ENCODE measurements at regions not wholly inside any gene's neighbourhood (a gene's known extent, or its start where the extent isn't known, plus 50 kb on each side); places are given as distances from the start of the nearest gene placed in this dataset.
A peak's percentile ranks its signal among the peaks of the same experiment; 100 is the strongest.

- Mint-ChIP-seq H3K9me3 (no peaks in the 10 kb centered on the region), H3K4me3 (no peak overlapping the region), H3K4me1 (peaks cover 52% of the 10 kb centered on the region), H3K27ac (ENCODE audit: low read depth) (no peak overlapping the region), H3K27me3 (no peaks in the 10 kb centered on the region), H3K36me3 (ENCODE audit: insufficient read depth) (peaks cover 5% of the 10 kb centered on the region)
- DNase-seq (ENCODE audit: low spot score in 2 of 2) = no peak
- no peak for ATAC-seq (replicated peaks; ENCODE audit: extremely low read depth, poor library complexity, severe bottlenecking)
Measured at GRCh38 chr14:89489761-89490437, 72.9 kb upstream of the FOXN3 start.

DNA sequence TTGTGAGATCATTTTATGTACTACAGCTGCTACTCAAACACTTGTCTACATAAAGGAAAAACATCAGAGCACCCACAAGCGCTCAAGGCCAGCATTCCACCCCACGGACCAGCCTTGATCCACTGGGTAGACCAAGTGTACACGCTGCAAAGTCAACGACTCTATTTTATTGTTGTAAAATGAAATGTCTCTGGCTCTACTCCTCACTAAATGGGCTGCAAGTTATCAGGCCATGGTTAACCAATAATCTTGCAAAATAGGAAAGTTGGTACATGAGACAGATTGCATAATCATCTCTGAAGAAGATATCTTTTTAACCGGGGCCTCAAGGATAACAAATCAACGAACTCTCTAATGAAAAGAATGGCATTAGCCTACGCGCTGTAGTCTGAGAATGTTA, 69.9 kb upstream of the FOXN3 start:
- no peaks in the 10 kb centered on the region for H3K27me3 Mint-ChIP-seq
- no peak for DNase-seq (ENCODE audit: low spot score in 2 of 2)
- no peak for ATAC-seq (replicated peaks; ENCODE audit: extremely low read depth, poor library complexity, severe bottlenecking)

GRCh38 chr14:89486505-89486904, 69.5 kb upstream of the FOXN3 start:
- DNase-seq (ENCODE audit: low spot score in 2 of 2) (no peak), ATAC-seq (replicated peaks; ENCODE audit: extremely low read depth, poor library complexity, severe bottlenecking) (no peak)
- Mint-ChIP-seq H3K9me3 (no peaks in the 10 kb centered on the region), H3K36me3 (ENCODE audit: insufficient read depth) (peaks cover 8% of the 10 kb centered on the region), H3K4me1 (peaks cover 37% of the 10 kb centered on the region), H3K4me3 (no peak overlapping the region), H3K27me3 (no peaks in the 10 kb centered on the region), H3K27ac (ENCODE audit: low read depth) (no peak overlapping the region)

More for the DNA sequence above, 69.9 kb upstream of the FOXN3 start:
- Mint-ChIP-seq H3K9me3 (no peaks in the 10 kb centered on the region), H3K36me3 (ENCODE audit: insufficient read depth) (peaks cover 8% of the 10 kb centered on the region), H3K4me1 (peaks cover 37% of the 10 kb centered on the region), H3K4me3 (no peak overlapping the region), H3K27ac (ENCODE audit: low read depth) (no peak overlapping the region)

DNA sequence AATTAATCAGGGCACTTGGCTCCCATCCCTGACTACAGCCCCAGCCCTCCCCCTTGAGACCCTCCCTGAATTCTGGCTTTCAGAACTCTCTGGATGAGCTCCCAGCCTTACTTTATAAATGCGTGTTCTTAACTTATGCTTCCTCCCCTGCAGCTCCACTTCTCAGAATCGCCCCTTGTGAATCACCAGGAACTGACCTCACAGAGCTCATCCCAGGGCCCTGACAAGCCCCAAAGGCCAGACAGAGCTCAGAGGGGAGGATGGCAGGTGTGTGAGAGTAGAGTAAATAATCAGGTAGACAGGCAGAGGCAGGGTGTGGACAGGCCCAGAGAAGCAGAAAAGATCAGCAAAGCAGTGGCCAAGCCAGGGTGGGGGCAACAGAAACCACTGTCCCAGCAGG, 68.2 kb upstream of the FOXN3 start:
- DNase-seq (ENCODE audit: low spot score in 2 of 2) (no peak), ATAC-seq (replicated peaks; ENCODE audit: extremely low read depth, poor library complexity, severe bottlenecking) (no peak)
- Mint-ChIP-seq H3K4me3 (no peak overlapping the region), H3K36me3 (ENCODE audit: insufficient read depth) (peaks cover 7% of the 10 kb centered on the region), H3K27me3 (no peaks in the 10 kb centered on the region), H3K4me1 (peaks cover 32% of the 10 kb centered on the region), H3K9me3 (no peaks in the 10 kb centered on the region), H3K27ac (ENCODE audit: low read depth) (peak overlapping the region; percentile 71)

GRCh38 chr14:89484051-89484844, 67.2 kb upstream of the FOXN3 start:
- H3K27ac Mint-ChIP-seq (ENCODE audit: low read depth) = peak overlapping the region; percentile 22

GRCh38 chr14:89481196-89481595, 64.2 kb upstream of the FOXN3 start:
- H3K27ac Mint-ChIP-seq (ENCODE audit: low read depth) = no peak overlapping the region
- ATAC-seq (replicated peaks; ENCODE audit: extremely low read depth, poor library complexity, severe bottlenecking) = no peak

More at GRCh38 chr14:89484051-89484844, 67.2 kb upstream of the FOXN3 start:
- DNase-seq (ENCODE audit: low spot score in 2 of 2) = no peak
- H3K4me3 Mint-ChIP-seq = no peak overlapping the region
- H3K27me3 Mint-ChIP-seq = no peaks in the 10 kb centered on the region
- ATAC-seq (replicated peaks; ENCODE audit: extremely low read depth, poor library complexity, severe bottlenecking) = no peak
- peaks cover 7% of the 10 kb centered on the region for H3K36me3 Mint-ChIP-seq (ENCODE audit: insufficient read depth)
- peaks cover 32% of the 10 kb centered on the region for H3K4me1 Mint-ChIP-seq
- H3K9me3 Mint-ChIP-seq = no peaks in the 10 kb centered on the region

GRCh38 chr14:89480278-89480677, 63.2 kb upstream of the FOXN3 start:
- DNase-seq (ENCODE audit: low spot score in 2 of 2) = no peak
- Mint-ChIP-seq H3K4me1 (peaks cover 28% of the 10 kb centered on the region), H3K27ac (ENCODE audit: low read depth) (no peak overlapping the region), H3K9me3 (no peaks in the 10 kb centered on the region), H3K36me3 (ENCODE audit: insufficient read depth) (peaks cover 4% of the 10 kb centered on the region), H3K27me3 (no peaks in the 10 kb centered on the region), H3K4me3 (no peak overlapping the region)
- no peak for ATAC-seq (replicated peaks; ENCODE audit: extremely low read depth, poor library complexity, severe bottlenecking)

More at GRCh38 chr14:89481196-89481595, 64.2 kb upstream of the FOXN3 start:
- no peak for DNase-seq (ENCODE audit: low spot score in 2 of 2)
- Mint-ChIP-seq H3K36me3 (ENCODE audit: insufficient read depth) (peaks cover 7% of the 10 kb centered on the region), H3K9me3 (no peaks in the 10 kb centered on the region), H3K4me3 (no peak overlapping the region), H3K27me3 (no peaks in the 10 kb centered on the region), H3K4me1 (peaks cover 30% of the 10 kb centered on the region)

GRCh38 chr14:89479802-89480201, 62.8 kb upstream of the FOXN3 start:
- ATAC-seq (replicated peaks; ENCODE audit: extremely low read depth, poor library complexity, severe bottlenecking) = no peak
- Mint-ChIP-seq H3K4me3 (no peak overlapping the region), H3K27ac (ENCODE audit: low read depth) (no peak overlapping the region), H3K27me3 (no peaks in the 10 kb centered on the region), H3K36me3 (ENCODE audit: insufficient read depth) (peaks cover 4% of the 10 kb centered on the region), H3K9me3 (no peaks in the 10 kb centered on the region), H3K4me1 (peaks cover 25% of the 10 kb centered on the region)
- no peak for DNase-seq (ENCODE audit: low spot score in 2 of 2)

DNA sequence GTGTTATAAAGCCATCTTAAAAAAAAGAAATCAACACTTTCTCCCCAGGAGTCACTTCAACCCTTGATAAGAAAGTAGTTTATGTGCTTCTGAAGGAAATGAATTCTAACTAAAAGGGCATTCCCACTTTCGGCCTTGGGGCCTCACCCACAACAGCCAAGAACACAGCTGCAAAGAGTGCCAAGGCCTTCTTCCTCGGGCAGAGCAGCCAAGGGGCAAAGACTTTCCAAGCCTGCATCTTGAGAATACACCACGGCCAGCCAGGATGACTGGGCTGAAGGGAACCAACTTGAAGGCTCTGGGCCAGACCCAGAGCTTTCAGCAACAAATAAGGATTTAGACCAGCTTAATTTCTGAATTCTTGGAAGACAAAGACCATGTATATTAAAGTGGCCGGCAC, 60.4 kb upstream of the FOXN3 start:
- ATAC-seq (replicated peaks; ENCODE audit: extremely low read depth, poor library complexity, severe bottlenecking) (no peak), DNase-seq (ENCODE audit: low spot score in 2 of 2) (no peak)
- Mint-ChIP-seq H3K27me3 (no peaks in the 10 kb centered on the region), H3K9me3 (no peaks in the 10 kb centered on the region), H3K36me3 (ENCODE audit: insufficient read depth) (peaks cover 4% of the 10 kb centered on the region), H3K4me1 (peaks cover 25% of the 10 kb centered on the region), H3K4me3 (no peak overlapping the region), H3K27ac (ENCODE audit: low read depth) (no peak overlapping the region)

- Mint-ChIP-seq H3K4me3 (no peak overlapping the region), H3K4me1 (peaks cover 25% of the 10 kb centered on the region), H3K27me3 (no peaks in the 10 kb centered on the region), H3K9me3 (no peaks in the 10 kb centered on the region), H3K36me3 (ENCODE audit: insufficient read depth) (peaks cover 6% of the 10 kb centered on the region), H3K27ac (ENCODE audit: low read depth) (peak overlapping the region; percentile 3)
- DNase-seq (ENCODE audit: low spot score in 2 of 2) (no peak), ATAC-seq (replicated peaks; ENCODE audit: extremely low read depth, poor library complexity, severe bottlenecking) (no peak)
Measured at GRCh38 chr14:89476354-89476896, 59.4 kb upstream of the FOXN3 start.

DNA sequence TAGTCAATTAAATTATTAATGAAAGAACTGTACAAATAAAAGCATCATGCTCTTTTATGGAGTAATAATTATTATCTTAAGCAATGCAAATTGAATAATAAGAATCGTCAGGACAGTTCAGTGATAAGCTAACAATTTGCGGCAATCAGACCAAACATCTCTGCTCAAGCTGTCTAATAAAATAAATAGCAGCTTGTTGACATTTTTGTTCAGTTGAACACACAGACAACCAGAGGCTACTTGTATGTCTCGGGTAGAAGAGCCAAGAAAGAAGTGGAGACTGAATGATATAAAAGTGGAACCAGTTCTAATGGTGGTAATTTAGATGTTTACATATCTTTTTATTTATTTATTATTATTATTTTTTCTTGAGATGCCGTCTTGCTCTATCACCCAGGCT, 57.4 kb upstream of the FOXN3 start:
- Mint-ChIP-seq H3K27ac (ENCODE audit: low read depth) (no peak overlapping the region), H3K36me3 (ENCODE audit: insufficient read depth) (peaks cover 4% of the 10 kb centered on the region), H3K27me3 (no peaks in the 10 kb centered on the region), H3K4me3 (no peak overlapping the region), H3K4me1 (peaks cover 37% of the 10 kb centered on the region), H3K9me3 (no peaks in the 10 kb centered on the region)
- DNase-seq (ENCODE audit: low spot score in 2 of 2) = no peak
- no peak for ATAC-seq (replicated peaks; ENCODE audit: extremely low read depth, poor library complexity, severe bottlenecking)

GRCh38 chr14:89473989-89474388, 57.0 kb upstream of the FOXN3 start:
- no peaks in the 10 kb centered on the region for H3K27me3 Mint-ChIP-seq
- ATAC-seq (replicated peaks; ENCODE audit: extremely low read depth, poor library complexity, severe bottlenecking) (no peak), DNase-seq (ENCODE audit: low spot score in 2 of 2) (no peak)
- H3K9me3 Mint-ChIP-seq = no peaks in the 10 kb centered on the region
- H3K4me1 Mint-ChIP-seq = peaks cover 37% of the 10 kb centered on the region
- H3K4me3 Mint-ChIP-seq = no peak overlapping the region
- peaks cover 4% of the 10 kb centered on the region for H3K36me3 Mint-ChIP-seq (ENCODE audit: insufficient read depth)
- H3K27ac Mint-ChIP-seq (ENCODE audit: low read depth) = no peak overlapping the region

DNA sequence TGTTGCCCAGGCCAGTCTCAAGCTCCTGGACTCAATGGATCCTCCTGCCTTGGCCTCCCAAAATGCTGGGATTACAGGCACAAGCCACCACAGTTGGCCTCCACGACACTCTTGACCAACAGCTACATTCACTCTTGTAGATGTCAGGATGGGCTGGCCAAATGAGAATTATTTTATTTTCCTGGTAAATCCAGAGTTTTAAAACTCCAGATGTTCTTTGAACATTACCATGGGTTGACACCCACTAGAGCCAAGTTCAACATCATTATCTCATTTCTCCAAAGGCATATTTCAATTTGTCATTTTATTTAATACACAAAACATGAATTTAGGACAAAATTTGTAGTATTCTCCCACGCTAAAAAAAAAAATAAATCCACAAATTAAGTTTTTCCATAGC, 56.5 kb upstream of the FOXN3 start:
- no peak for ATAC-seq (replicated peaks; ENCODE audit: extremely low read depth, poor library complexity, severe bottlenecking)
- no peaks in the 10 kb centered on the region for H3K27me3 Mint-ChIP-seq
- H3K4me3 Mint-ChIP-seq = no peak overlapping the region
- peaks cover 5% of the 10 kb centered on the region for H3K36me3 Mint-ChIP-seq (ENCODE audit: insufficient read depth)
- peak overlapping the region; percentile 64 for H3K27ac Mint-ChIP-seq (ENCODE audit: low read depth)
- no peaks in the 10 kb centered on the region for H3K9me3 Mint-ChIP-seq
- peaks cover 41% of the 10 kb centered on the region for H3K4me1 Mint-ChIP-seq
- DNase-seq (ENCODE audit: low spot score in 2 of 2) = no peak
